ENCODE measurements at regions not wholly inside any gene's neighbourhood (a gene's known extent, or its start where the extent isn't known, plus 50 kb on each side); places are given as distances from the start of the nearest gene placed in this dataset.
"Not testable (repeated sequence)": the region's sequence is repeated elsewhere in the genome, so short reads cannot be mapped to it uniquely, and the experiment has no call there.

DNA sequence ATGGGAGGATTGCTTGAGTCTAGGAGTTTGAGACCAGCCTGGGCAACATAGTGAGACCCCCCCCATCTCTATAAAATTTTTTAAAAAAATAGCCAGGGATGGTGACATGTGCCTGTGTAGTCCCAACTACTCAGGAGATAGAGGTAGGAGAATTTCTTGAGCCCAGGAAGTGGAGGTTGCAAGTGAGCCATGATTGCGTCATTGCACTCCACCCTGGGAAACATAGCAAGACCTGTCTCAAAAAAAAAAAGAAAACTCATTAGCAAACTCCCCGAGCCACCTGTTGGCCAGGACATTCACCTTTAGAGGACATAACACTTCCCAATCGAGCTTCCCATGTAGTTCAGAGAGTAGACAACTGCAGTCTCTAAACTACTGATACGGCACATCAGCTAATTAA is 274.2 kb downstream of the ABCC12 start:
- H3K9me3 ChIP-seq (ENCODE audit: control insufficient read depth in 1 of 2, low read length in 2 of 2): no peaks in the 10 kb centered on the region
- H3K27ac ChIP-seq (ENCODE audit: low read depth, low read length): no peak overlapping the region
- no peak overlapping the region for H3K9ac ChIP-seq (ENCODE audit: low read depth in 1 of 2, low read length in 2 of 2)
- H3K4me3 ChIP-seq (ENCODE audit: low read depth in 1 of 2, low read length in 2 of 2): no peak overlapping the region
- no peaks in the 10 kb centered on the region for H3K27me3 ChIP-seq (ENCODE audit: control insufficient read depth in 1 of 2, insufficient read depth in 2 of 2, low read length in 2 of 2)
- H3K4me1 ChIP-seq (ENCODE audit: control insufficient read depth in 1 of 2, insufficient read depth in 2 of 2, low read length in 2 of 2): no peaks in the 10 kb centered on the region
- H3K36me3 ChIP-seq (ENCODE audit: control insufficient read depth in 1 of 2, insufficient read depth in 2 of 2, low read length in 2 of 2): no peaks in the 10 kb centered on the region

DNA sequence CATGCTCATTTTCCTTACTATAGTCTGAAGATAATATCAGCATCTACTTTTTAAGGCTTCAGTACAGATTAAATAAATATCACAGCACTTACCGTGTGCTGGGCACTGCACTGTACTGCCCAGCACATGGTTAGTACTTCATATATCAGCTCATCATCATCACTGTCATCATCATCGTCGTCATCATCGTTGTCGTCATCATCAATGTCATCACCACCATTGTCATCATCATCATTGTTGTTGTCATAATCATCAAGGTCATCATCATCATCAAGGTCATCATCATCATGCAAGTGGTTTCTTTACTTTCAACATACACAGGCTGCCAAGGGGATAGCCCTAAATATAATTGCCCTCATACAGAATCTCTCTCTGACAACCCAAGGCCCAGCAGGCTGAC is 275.1 kb downstream of the ABCC12 start:
- H3K27ac ChIP-seq (ENCODE audit: low read depth, low read length): no peak overlapping the region
- no peak overlapping the region for H3K9ac ChIP-seq (ENCODE audit: low read depth in 1 of 2, low read length in 2 of 2)
- H3K27me3 ChIP-seq (ENCODE audit: control insufficient read depth in 1 of 2, insufficient read depth in 2 of 2, low read length in 2 of 2): no peaks in the 10 kb centered on the region
- H3K4me1 ChIP-seq (ENCODE audit: control insufficient read depth in 1 of 2, insufficient read depth in 2 of 2, low read length in 2 of 2): no peaks in the 10 kb centered on the region
- no peaks in the 10 kb centered on the region for H3K9me3 ChIP-seq (ENCODE audit: control insufficient read depth in 1 of 2, low read length in 2 of 2)
- H3K36me3 ChIP-seq (ENCODE audit: control insufficient read depth in 1 of 2, insufficient read depth in 2 of 2, low read length in 2 of 2): no peaks in the 10 kb centered on the region
- H3K4me3 ChIP-seq (ENCODE audit: low read depth in 1 of 2, low read length in 2 of 2): no peak overlapping the region

DNA sequence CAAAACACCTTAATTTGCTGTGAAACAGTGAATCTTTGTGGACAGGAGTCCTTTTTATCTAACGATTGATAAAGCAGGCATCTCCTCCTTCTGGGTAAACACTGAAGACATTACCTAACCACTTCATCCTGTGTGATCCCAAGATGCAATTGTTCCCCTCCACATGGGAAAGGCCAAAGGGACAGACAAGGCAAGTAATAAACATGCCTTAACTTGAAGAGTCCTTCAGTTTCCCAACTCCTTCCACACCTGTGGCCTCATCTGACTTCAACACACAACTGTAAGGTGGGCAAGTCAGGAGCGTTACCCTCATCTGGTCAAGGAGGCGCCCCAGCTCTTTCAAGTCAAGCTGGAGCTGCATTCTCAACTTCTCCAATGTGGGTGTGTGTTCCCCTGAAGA is 278.6 kb downstream of the ABCC12 start:
- Histone ChIP-seq H3K9me3 (ENCODE audit: control insufficient read depth in 1 of 2, low read length in 2 of 2) (no peaks in the 10 kb centered on the region), H3K9ac (ENCODE audit: low read depth in 1 of 2, low read length in 2 of 2) (no peak overlapping the region), H3K36me3 (ENCODE audit: control insufficient read depth in 1 of 2, insufficient read depth in 2 of 2, low read length in 2 of 2) (no peaks in the 10 kb centered on the region), H3K4me1 (ENCODE audit: control insufficient read depth in 1 of 2, insufficient read depth in 2 of 2, low read length in 2 of 2) (no peaks in the 10 kb centered on the region), H3K4me3 (ENCODE audit: low read depth in 1 of 2, low read length in 2 of 2) (no peak overlapping the region), H3K27me3 (ENCODE audit: control insufficient read depth in 1 of 2, insufficient read depth in 2 of 2, low read length in 2 of 2) (no peaks in the 10 kb centered on the region), H3K27ac (ENCODE audit: low read depth, low read length) (no peak overlapping the region)

DNA sequence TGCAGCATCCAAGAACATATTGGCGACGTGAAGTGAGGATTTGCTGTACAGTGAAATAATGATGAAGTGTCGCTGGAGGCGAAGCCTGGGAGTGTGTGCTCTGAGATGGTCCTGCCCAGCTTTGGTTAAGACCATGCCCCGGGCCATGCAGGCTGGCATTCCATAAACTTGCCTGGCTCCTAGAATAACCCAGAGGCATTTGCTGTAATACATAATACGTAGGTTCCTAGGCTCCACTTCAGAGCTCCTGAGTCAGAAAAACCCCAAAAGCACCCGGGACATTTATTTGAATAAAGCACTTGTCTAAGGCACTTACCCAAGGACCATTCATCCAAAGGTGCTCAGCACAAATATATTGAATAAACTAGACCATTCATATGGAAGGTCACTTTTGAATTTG is 279.3 kb downstream of the ABCC12 start:
- Histone ChIP-seq H3K27me3 (ENCODE audit: control insufficient read depth in 1 of 2, insufficient read depth in 2 of 2, low read length in 2 of 2) (no peaks in the 10 kb centered on the region), H3K9me3 (ENCODE audit: control insufficient read depth in 1 of 2, low read length in 2 of 2) (no peaks in the 10 kb centered on the region), H3K9ac (ENCODE audit: low read depth in 1 of 2, low read length in 2 of 2) (no peak overlapping the region), H3K27ac (ENCODE audit: low read depth, low read length) (no peak overlapping the region), H3K4me1 (ENCODE audit: control insufficient read depth in 1 of 2, insufficient read depth in 2 of 2, low read length in 2 of 2) (no peaks in the 10 kb centered on the region), H3K4me3 (ENCODE audit: low read depth in 1 of 2, low read length in 2 of 2) (no peak overlapping the region), H3K36me3 (ENCODE audit: control insufficient read depth in 1 of 2, insufficient read depth in 2 of 2, low read length in 2 of 2) (no peaks in the 10 kb centered on the region)

DNA sequence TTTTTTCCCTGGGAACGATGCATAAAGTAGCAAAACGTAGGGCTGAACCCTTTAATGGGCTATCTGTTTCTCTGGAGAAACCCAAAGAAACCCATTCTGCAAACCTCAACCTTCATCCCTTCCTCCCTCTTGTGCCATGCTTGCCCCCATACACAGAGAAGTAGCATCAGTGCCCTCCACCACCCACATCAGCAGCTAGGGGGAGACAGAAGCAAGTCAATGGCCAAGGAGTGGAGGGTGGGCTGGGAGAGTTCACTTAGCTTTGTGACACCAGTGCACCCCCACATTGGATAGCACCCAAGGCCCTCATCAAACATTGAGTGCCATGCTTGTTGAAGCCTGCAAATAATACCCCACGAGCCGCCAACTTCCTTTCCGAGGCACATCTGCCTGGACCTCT is 282.4 kb downstream of the ABCC12 start:
- Histone ChIP-seq H3K27ac (ENCODE audit: low read depth, low read length) (no peak overlapping the region), H3K4me3 (ENCODE audit: low read depth in 1 of 2, low read length in 2 of 2) (no peak overlapping the region), H3K9ac (ENCODE audit: low read depth in 1 of 2, low read length in 2 of 2) (no peak overlapping the region), H3K9me3 (ENCODE audit: control insufficient read depth in 1 of 2, low read length in 2 of 2) (no peaks in the 10 kb centered on the region), H3K4me1 (ENCODE audit: control insufficient read depth in 1 of 2, insufficient read depth in 2 of 2, low read length in 2 of 2) (no peaks in the 10 kb centered on the region), H3K27me3 (ENCODE audit: control insufficient read depth in 1 of 2, insufficient read depth in 2 of 2, low read length in 2 of 2) (no peaks in the 10 kb centered on the region), H3K36me3 (ENCODE audit: control insufficient read depth in 1 of 2, insufficient read depth in 2 of 2, low read length in 2 of 2) (no peaks in the 10 kb centered on the region)

DNA sequence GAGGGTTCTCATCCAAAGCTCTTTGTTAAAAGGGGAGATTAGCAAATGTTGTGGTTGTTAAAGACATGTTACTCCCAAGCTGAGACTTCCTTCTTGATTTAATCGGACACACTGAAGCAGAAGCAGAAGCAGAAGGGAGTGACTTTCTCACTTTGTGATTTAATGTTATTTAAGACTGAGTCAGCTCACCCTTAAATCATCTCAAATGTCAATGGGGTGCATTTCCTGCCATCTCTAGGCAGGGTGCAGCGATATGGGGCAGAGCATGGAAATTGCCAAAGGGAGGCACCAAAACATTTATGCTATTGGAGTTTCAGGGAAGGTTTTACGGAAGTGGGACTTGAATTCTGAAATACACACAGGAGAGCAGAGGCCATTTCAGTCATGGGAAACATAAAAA is 283.6 kb downstream of the ABCC12 start:
- Histone ChIP-seq H3K9ac (ENCODE audit: low read depth in 1 of 2, low read length in 2 of 2) (no peak overlapping the region), H3K27ac (ENCODE audit: low read depth, low read length) (no peak overlapping the region), H3K36me3 (ENCODE audit: control insufficient read depth in 1 of 2, insufficient read depth in 2 of 2, low read length in 2 of 2) (no peaks in the 10 kb centered on the region), H3K27me3 (ENCODE audit: control insufficient read depth in 1 of 2, insufficient read depth in 2 of 2, low read length in 2 of 2) (no peaks in the 10 kb centered on the region), H3K4me1 (ENCODE audit: control insufficient read depth in 1 of 2, insufficient read depth in 2 of 2, low read length in 2 of 2) (no peaks in the 10 kb centered on the region), H3K9me3 (ENCODE audit: control insufficient read depth in 1 of 2, low read length in 2 of 2) (no peaks in the 10 kb centered on the region), H3K4me3 (ENCODE audit: low read depth in 1 of 2, low read length in 2 of 2) (no peak overlapping the region)

DNA sequence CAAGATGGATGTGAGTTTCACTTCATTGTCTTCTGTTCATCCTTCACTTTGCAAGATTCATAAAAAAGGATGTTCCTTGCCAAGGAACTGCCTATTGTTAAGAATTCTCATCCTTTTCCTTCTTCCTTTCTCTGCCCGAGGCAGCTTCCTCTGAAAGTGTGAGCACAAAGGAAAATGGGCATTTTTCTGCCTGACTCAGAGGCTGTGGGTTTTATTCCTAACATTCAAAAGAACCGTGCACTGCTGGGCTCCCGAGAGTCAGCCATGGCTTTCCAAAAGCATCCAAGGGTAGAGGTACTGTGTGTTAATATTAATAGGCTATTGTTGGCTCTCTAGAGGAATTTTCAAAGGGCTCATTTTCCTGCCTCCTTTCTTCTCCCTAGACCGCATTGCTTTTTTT is 289.4 kb downstream of the ABCC12 start:
- Histone ChIP-seq H3K4me1 (ENCODE audit: control insufficient read depth in 1 of 2, insufficient read depth in 2 of 2, low read length in 2 of 2) (no peaks in the 10 kb centered on the region), H3K27ac (ENCODE audit: low read depth, low read length) (no peak overlapping the region), H3K9ac (ENCODE audit: low read depth in 1 of 2, low read length in 2 of 2) (no peak overlapping the region), H3K4me3 (ENCODE audit: low read depth in 1 of 2, low read length in 2 of 2) (no peak overlapping the region), H3K9me3 (ENCODE audit: control insufficient read depth in 1 of 2, low read length in 2 of 2) (no peaks in the 10 kb centered on the region), H3K27me3 (ENCODE audit: control insufficient read depth in 1 of 2, insufficient read depth in 2 of 2, low read length in 2 of 2) (no peaks in the 10 kb centered on the region), H3K36me3 (ENCODE audit: control insufficient read depth in 1 of 2, insufficient read depth in 2 of 2, low read length in 2 of 2) (no peaks in the 10 kb centered on the region)

DNA sequence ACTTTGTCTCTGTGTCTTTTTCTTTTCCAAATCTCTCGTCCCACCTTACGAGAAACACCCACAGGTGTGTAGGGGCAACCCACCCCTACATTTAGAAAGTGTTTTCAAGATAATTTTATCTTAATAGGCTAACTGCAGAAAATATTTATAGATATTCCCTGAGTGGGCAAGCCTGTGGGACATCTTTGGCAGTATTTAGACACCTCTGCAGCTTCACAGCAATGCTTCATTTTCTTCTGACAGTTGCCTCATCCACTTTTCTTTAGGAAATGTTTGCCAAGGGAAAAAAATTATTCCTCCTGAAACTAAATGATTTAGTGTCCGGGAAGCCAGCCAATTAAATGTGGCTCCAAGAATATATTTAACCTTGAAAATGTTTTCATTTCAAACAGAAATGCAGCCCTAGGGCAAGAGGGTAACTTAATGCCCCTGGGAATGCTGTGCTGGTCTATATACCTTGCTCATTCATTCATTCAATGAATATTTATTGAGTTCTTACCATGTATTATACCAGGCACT is 290.4 kb downstream of the ABCC12 start:
- no peaks in the 10 kb centered on the region for H3K9me3 ChIP-seq (ENCODE audit: control insufficient read depth in 1 of 2, low read length in 2 of 2)
- H3K27me3 ChIP-seq (ENCODE audit: control insufficient read depth in 1 of 2, insufficient read depth in 2 of 2, low read length in 2 of 2): no peaks in the 10 kb centered on the region
- H3K4me1 ChIP-seq (ENCODE audit: control insufficient read depth in 1 of 2, insufficient read depth in 2 of 2, low read length in 2 of 2): no peaks in the 10 kb centered on the region
- H3K4me3 ChIP-seq (ENCODE audit: low read depth in 1 of 2, low read length in 2 of 2): no peak overlapping the region
- no peak overlapping the region for H3K27ac ChIP-seq (ENCODE audit: low read depth, low read length)
- no peak overlapping the region for H3K9ac ChIP-seq (ENCODE audit: low read depth in 1 of 2, low read length in 2 of 2)
- no peaks in the 10 kb centered on the region for H3K36me3 ChIP-seq (ENCODE audit: control insufficient read depth in 1 of 2, insufficient read depth in 2 of 2, low read length in 2 of 2)

DNA sequence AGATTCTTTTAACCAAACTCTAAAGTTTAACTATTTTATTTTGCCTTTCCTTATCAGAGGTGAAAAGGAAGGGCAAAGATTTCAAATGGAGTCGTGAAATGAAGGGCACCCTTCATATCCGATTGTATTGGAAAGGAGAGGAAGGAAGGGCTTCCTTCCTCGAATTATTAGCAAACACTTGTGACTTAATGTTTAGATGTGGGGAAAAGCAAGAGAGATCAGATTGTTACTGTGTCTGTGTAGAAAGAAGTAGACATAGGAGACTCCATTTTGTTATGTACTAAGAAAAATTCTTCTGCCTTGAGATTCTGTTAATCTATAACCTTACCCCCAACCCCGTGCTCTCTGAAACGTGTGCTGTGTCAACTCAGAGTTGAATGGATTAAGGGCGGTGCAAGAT is 291.5 kb downstream of the ABCC12 start:
- not testable (repeated sequence) for H3K36me3 ChIP-seq (ENCODE audit: control insufficient read depth in 1 of 2, insufficient read depth in 2 of 2, low read length in 2 of 2); H3K27me3 ChIP-seq (ENCODE audit: control insufficient read depth in 1 of 2, insufficient read depth in 2 of 2, low read length in 2 of 2)

DNA sequence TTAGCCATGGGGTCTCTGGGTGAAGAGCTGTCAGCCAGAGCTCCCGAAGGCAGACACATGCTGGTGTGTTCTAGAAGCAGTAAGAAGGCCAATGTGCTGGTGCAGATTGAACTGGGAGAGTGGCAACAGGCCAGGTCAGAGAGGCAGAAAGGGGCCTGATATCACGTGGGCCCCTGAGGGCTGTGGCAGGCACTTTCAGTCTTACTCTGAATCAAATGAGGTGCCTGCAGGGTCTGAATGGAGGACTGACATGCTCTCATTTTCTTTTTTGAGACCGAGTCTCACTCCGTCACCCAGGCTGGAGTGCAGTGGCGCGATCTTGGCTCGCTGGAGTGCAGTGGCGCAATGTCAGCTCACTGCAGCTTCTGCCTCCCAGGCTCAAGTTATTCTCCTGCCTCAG is 293.8 kb downstream of the ABCC12 start:
- no peaks in the 10 kb centered on the region for H3K27me3 ChIP-seq (ENCODE audit: control insufficient read depth in 1 of 2, insufficient read depth in 2 of 2, low read length in 2 of 2)
- H3K4me3 ChIP-seq (ENCODE audit: low read depth in 1 of 2, low read length in 2 of 2): no peak overlapping the region
- no peak overlapping the region for H3K27ac ChIP-seq (ENCODE audit: low read depth, low read length)
- no peak overlapping the region for H3K9ac ChIP-seq (ENCODE audit: low read depth in 1 of 2, low read length in 2 of 2)
- no peaks in the 10 kb centered on the region for H3K4me1 ChIP-seq (ENCODE audit: control insufficient read depth in 1 of 2, insufficient read depth in 2 of 2, low read length in 2 of 2)
- no peaks in the 10 kb centered on the region for H3K36me3 ChIP-seq (ENCODE audit: control insufficient read depth in 1 of 2, insufficient read depth in 2 of 2, low read length in 2 of 2)
- no peaks in the 10 kb centered on the region for H3K9me3 ChIP-seq (ENCODE audit: control insufficient read depth in 1 of 2, low read length in 2 of 2)

More for the DNA sequence above, 291.5 kb downstream of the ABCC12 start:
- not testable (repeated sequence) for H3K27ac ChIP-seq (ENCODE audit: low read depth, low read length); H3K9ac ChIP-seq (ENCODE audit: low read depth in 1 of 2, low read length in 2 of 2); H3K4me3 ChIP-seq (ENCODE audit: low read depth in 1 of 2, low read length in 2 of 2); H3K9me3 ChIP-seq (ENCODE audit: control insufficient read depth in 1 of 2, low read length in 2 of 2); H3K4me1 ChIP-seq (ENCODE audit: control insufficient read depth in 1 of 2, insufficient read depth in 2 of 2, low read length in 2 of 2)

DNA sequence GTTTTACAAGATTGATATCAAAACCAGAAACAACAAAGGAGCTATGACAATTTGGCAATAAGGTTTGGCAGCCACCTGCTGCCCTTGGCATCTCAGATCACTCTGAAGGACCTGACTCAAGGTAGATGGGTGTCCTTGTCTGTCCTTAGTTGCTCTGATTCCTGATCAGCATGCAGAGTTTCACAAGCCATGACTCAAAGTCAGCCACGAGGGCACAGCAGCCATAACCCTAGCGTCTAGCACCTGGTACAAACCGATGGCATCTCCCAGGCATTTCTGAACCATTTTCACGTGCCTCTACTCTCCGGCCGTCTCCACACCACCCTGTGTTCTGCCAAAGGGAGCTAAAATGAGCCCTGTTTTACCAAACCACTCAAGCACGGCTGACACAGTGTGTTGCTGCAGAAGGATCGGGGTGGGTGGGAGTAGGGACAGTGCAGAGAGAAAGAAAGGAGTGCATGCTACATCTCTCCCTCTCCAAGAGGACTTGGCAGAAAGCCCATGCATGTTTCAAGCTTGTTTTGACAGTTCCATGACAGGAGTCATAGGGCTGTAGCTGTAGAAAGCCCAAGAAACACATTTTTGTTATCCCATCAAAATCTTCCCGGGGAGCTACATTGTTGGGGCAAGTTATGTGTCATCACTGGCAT is 297.3 kb downstream of the ABCC12 start:
- Histone ChIP-seq H3K4me1 (ENCODE audit: control insufficient read depth in 1 of 2, insufficient read depth in 2 of 2, low read length in 2 of 2) (no peaks in the 10 kb centered on the region), H3K9ac (ENCODE audit: low read depth in 1 of 2, low read length in 2 of 2) (no peak overlapping the region), H3K27ac (ENCODE audit: low read depth, low read length) (no peak overlapping the region)

More for the DNA sequence above, 297.3 kb downstream of the ABCC12 start:
- Histone ChIP-seq H3K4me3 (ENCODE audit: low read depth in 1 of 2, low read length in 2 of 2) (no peak overlapping the region), H3K36me3 (ENCODE audit: control insufficient read depth in 1 of 2, insufficient read depth in 2 of 2, low read length in 2 of 2) (no peaks in the 10 kb centered on the region), H3K9me3 (ENCODE audit: control insufficient read depth in 1 of 2, low read length in 2 of 2) (peaks cover 0 to 5% of the 10 kb centered on the region in 2 donors), H3K27me3 (ENCODE audit: control insufficient read depth in 1 of 2, insufficient read depth in 2 of 2, low read length in 2 of 2) (no peaks in the 10 kb centered on the region)

Data from duodenal mucosa (tissue), 2 donors.